ENCODE measurements at regions not wholly inside any gene's neighbourhood (a gene's known extent, or its start where the extent isn't known, plus 50 kb on each side); places are given as distances from the start of the nearest gene placed in this dataset.

- no peak for TF ChIP-seq EP300 (conservative IDR thresholded peaks at IDR 0.05; ENCODE audit: poor library complexity, severe bottlenecking)
- TF ChIP-seq POLR2AphosphoS5 (IDR thresholded peaks at IDR 0.05), result no peak
- no peak for TF ChIP-seq CTCF (IDR thresholded peaks at IDR 0.05; ENCODE audit: poor library complexity, severe bottlenecking)
- TF ChIP-seq, protein P1, sequence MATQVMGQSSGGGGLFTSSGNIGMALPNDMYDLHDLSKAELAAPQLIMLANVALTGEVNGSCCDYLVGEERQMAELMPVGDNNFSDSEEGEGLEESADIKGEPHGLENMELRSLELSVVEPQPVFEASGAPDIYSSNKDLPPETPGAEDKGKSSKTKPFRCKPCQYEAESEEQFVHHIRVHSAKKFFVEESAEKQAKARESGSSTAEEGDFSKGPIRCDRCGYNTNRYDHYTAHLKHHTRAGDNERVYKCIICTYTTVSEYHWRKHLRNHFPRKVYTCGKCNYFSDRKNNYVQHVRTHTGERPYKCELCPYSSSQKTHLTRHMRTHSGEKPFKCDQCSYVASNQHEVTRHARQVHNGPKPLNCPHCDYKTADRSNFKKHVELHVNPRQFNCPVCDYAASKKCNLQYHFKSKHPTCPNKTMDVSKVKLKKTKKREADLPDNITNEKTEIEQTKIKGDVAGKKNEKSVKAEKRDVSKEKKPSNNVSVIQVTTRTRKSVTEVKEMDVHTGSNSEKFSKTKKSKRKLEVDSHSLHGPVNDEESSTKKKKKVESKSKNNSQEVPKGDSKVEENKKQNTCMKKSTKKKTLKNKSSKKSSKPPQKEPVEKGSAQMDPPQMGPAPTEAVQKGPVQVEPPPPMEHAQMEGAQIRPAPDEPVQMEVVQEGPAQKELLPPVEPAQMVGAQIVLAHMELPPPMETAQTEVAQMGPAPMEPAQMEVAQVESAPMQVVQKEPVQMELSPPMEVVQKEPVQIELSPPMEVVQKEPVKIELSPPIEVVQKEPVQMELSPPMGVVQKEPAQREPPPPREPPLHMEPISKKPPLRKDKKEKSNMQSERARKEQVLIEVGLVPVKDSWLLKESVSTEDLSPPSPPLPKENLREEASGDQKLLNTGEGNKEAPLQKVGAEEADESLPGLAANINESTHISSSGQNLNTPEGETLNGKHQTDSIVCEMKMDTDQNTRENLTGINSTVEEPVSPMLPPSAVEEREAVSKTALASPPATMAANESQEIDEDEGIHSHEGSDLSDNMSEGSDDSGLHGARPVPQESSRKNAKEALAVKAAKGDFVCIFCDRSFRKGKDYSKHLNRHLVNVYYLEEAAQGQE (IDR thresholded peaks at IDR 0.05; ENCODE audit: borderline replicate concordance), result no peak
- TF ChIP-seq TAF1 (IDR thresholded peaks at IDR 0.05; ENCODE audit: low read depth), result no peak
- no peak for TF ChIP-seq EZH2 (IDR thresholded peaks at IDR 0.05; ENCODE audit: borderline replicate concordance, insufficient read depth, low read length, poor library complexity, severe bottlenecking)
- TF ChIP-seq RAD21 (conservative IDR thresholded peaks at IDR 0.05), result no peak
- TF ChIP-seq SMC3 (conservative IDR thresholded peaks at IDR 0.05; ENCODE audit: poor library complexity), result no peak
- TF ChIP-seq MXI1 (conservative IDR thresholded peaks at IDR 0.05; ENCODE audit: poor library complexity, severe bottlenecking), result no peak
Observed at GRCh38 chr16:79401157-79401556, 199.4 kb downstream of the MAF start.

All from neural cell (in vitro differentiated cells).